SJSA1 (cell line): ENCODE measurements at regions not wholly inside any gene's neighbourhood (a gene's known extent, or its start where the extent isn't known, plus 50 kb on each side); places are given as distances from the start of the nearest gene placed in this dataset.
A peak's percentile ranks its signal among the peaks of the same experiment; 100 is the strongest.

ENCODE experiments used
- DNase-seq, 2 experiments: peaks; one replicate each; pipeline ENCODE4 v3.0.0-alpha.2; 2015 to 2020; ENCODE audit warnings: low spot score in 2 of 2, low read depth in 1 of 2
- H3K27ac ChIP-seq: fragments of 250-450 bp; sonication (Bioruptor Pico); 2 replicates; pipeline ENCODE4 v1.5.1; 2020; ENCODE audit warnings: mild to moderate bottlenecking, moderate library complexity
- H3K27me3 ChIP-seq: fragments of 250-450 bp; sonication (Bioruptor Pico); replicated peaks from 2 replicates; pipeline ENCODE4 v1.5.1; 2020; ENCODE audit warnings: mild to moderate bottlenecking, moderate library complexity
- H3K36me3 ChIP-seq: fragments of 250-450 bp; sonication (Bioruptor Pico); 2 replicates; pipeline ENCODE4 v1.5.1; 2020; ENCODE audit warnings: mild to moderate bottlenecking
- H3K4me1 ChIP-seq: fragments of 250-450 bp; sonication (Bioruptor Pico); replicated peaks from 2 replicates; pipeline ENCODE4 v1.6.1; 2021; ENCODE audit warnings: mild to moderate bottlenecking
- H3K4me3 ChIP-seq: fragments of 250-450 bp; sonication (Bioruptor Pico); 2 replicates; pipeline ENCODE4 v1.5.1; 2020; ENCODE audit warnings: mild to moderate bottlenecking
- H3K9me3 ChIP-seq: fragments of 250-450 bp; sonication (Bioruptor Pico); replicated peaks from 2 replicates; pipeline ENCODE4 v1.5.1; 2020; ENCODE audit warnings: mild to moderate bottlenecking

DNA sequence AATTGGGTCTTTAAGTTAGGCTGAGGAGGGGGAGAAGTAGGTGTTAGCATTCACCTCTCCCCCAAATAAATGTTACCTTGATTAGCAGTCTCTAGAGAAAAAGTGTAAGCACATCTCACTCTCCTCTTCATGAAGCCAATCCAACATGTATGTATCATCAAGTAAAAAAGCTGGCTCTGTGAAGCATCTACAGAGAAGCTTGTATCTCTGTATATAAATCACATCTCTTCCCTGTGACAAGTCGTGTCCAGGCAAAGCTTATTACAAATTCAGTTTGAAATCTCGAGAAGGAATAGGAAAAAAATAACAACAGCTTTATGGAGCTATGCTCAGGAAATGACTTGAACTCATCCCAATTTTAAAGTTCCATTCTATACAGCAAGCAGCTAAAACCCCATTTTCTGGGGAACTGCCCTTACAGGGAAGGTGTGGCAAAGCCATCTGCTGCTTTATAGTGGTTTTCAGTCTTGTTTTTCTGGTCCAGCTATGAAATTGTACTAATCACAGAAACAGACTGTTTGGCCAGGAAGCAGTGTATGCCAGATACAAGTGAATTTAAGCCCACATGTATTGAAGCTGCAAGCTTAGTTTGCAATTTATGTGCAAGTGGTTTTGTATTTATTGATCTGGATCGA, 313.3 kb upstream of the NOCT start:
- no peaks in the 10 kb centered on the region for H3K4me1 ChIP-seq
- no peaks in the 10 kb centered on the region; the same call in none of the 2 replicates for H3K9me3 ChIP-seq
- no peak for DNase-seq
- 0 out of 2 replicates have a peak, but pooled peaks cover 5% of the 10 kb centered on the region for H3K27me3 ChIP-seq
- H3K4me3 ChIP-seq: no peak overlapping the region
- no peaks in the 10 kb centered on the region for H3K36me3 ChIP-seq
- H3K27ac ChIP-seq: no peak overlapping the region

DNA sequence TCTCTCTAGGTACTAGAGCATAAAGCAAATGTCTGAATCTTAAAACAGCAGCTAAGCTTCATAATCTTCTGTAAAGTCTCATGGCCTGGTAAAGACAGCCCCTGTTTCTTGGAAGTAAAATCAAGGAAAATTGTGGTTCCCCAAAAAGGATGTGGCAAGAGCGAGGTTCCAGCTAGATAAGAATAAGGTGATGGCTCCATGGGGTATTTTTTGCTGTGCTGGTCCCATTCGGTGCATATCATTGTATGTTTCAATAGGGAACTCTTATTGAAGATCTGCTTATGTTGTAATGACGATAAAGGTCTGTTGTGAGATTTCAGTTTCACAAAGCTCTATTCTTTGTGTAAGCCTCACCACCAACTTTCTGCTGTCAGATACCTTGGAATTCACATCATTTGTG, 316.9 kb upstream of the NOCT start:
- Histone ChIP-seq H3K4me3 (no peak overlapping the region), H3K9me3 (no peaks in the 10 kb centered on the region; the same call in none of the 2 replicates), H3K36me3 (no peaks in the 10 kb centered on the region), H3K4me1 (no peaks in the 10 kb centered on the region), H3K27ac (no peak overlapping the region), H3K27me3 (no peaks in the 10 kb centered on the region)
- DNase-seq: no peak

DNA sequence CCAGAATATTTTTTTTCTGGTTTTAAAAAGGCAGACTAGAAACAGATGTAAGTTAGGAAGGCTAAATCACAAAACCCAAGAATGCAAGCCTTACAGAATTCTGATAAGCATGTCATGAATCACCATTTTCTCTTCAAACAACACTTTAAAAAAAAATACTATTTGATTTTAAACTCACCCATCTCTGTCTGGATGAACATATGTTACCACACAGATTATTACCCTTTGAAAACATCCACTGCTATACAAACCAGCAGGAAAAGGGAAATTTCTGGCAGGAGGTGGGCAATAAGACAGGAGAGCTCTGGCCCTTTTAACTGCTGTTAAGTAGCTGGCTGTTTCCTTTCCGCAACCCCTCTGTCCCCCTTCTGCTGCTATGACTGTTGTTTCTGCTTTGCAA, 317.7 kb upstream of the NOCT start:
- no peak overlapping the region for H3K27ac ChIP-seq
- H3K4me1 ChIP-seq: no peaks in the 10 kb centered on the region
- no peak overlapping the region for H3K4me3 ChIP-seq
- no peaks in the 10 kb centered on the region; the same call in none of the 2 replicates for H3K9me3 ChIP-seq
- DNase-seq: no peak
- H3K36me3 ChIP-seq: no peaks in the 10 kb centered on the region
- no peaks in the 10 kb centered on the region for H3K27me3 ChIP-seq

DNA sequence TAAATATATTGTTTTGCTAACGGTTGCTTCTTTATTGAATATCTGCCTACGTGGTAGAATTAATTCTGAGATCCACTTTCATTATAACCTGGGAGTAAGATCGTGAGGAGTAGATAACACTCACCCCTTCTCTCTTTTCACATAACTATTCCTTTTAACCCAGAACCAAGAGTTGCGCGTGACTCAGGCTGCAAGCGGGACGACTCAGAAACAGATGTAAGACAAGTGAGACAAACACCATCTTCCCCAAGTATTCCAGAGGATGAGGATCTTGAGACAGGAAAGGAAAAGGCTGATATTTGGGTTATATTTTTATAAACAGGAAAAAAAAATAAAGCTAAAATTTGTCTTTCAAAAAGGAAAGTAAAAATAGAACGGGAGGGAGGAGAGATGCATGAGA, 318.8 kb upstream of the NOCT start:
- Histone ChIP-seq H3K27me3 (no peaks in the 10 kb centered on the region), H3K36me3 (no peaks in the 10 kb centered on the region), H3K27ac (no peak overlapping the region), H3K9me3 (no peaks in the 10 kb centered on the region; the same call in none of the 2 replicates), H3K4me3 (no peak overlapping the region), H3K4me1 (no peaks in the 10 kb centered on the region)
- DNase-seq: peak in 1 of 2 experiments; percentile 8

DNA sequence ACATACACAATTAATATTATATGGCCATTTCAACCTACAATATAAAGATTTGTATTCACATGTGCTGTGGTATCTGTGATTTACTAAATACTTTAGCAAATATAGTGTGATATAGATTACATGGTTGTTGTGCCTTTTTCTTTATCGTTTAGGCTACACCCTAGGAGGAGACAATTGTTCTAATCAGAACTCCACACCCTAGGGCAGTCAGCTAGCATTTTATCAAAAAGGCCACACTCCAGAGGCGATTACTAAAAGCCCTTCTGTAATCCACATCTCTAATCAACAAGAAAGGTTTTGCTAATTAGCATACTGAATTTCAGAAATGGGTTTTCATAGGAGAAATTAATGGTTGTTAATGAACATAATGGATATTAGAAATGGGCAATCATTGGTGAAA, 319.5 kb upstream of the NOCT start:
- Histone ChIP-seq H3K27me3 (no peaks in the 10 kb centered on the region), H3K36me3 (no peaks in the 10 kb centered on the region), H3K9me3 (no peaks in the 10 kb centered on the region; the same call in none of the 2 replicates), H3K4me1 (no peaks in the 10 kb centered on the region), H3K27ac (no peak overlapping the region), H3K4me3 (no peak overlapping the region)
- no peak for DNase-seq

DNA sequence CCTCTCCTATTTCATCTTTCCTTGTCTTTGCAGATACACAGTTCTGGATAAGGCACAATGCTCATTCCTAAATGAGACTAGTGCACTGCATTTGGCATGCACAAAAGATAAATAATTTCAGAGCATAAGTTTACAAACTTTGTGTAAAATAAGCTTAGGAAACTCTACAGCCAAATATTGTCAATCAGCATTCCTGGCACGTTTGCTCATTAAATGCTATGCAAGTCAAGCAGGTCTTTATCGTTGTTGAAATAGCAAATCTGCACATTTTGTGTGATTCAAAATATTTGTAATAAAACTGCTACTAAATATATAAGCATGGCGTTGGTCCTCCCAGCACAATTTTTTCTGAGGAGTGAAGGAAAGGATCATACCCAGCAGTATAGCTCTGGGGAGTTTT, 322.1 kb upstream of the NOCT start:
- no peak for DNase-seq
- H3K27ac ChIP-seq: no peak overlapping the region

DNA sequence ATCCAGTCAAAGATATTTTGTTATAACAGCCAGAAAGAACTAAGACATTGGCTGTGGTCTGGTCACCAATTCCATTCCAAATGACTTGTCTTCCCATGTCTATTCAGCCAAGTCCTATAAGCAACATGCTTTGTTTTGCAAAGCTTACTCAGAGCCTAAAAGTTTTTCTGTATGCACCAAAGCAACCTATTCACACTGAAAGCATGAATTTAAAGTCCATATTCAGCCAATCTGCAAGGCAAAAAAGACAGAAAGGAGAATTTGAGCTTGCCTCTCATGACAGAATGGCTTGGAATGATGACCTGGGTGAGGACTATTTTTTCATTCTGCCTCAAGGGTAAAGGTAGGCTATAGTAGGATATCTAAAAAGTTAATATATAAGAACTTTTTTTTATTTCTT, 323.2 kb upstream of the NOCT start:
- Histone ChIP-seq H3K36me3 (no peaks in the 10 kb centered on the region), H3K4me1 (no peaks in the 10 kb centered on the region), H3K27me3 (no peaks in the 10 kb centered on the region), H3K4me3 (no peak overlapping the region), H3K9me3 (no peaks in the 10 kb centered on the region), H3K27ac (no peak overlapping the region)
- no peak for DNase-seq

More for the DNA sequence above, 322.1 kb upstream of the NOCT start:
- Histone ChIP-seq H3K27me3 (no peaks in the 10 kb centered on the region), H3K4me3 (no peak overlapping the region), H3K9me3 (no peaks in the 10 kb centered on the region; the same call in 1 of the 2 replicates), H3K36me3 (no peaks in the 10 kb centered on the region), H3K4me1 (no peaks in the 10 kb centered on the region)

DNA sequence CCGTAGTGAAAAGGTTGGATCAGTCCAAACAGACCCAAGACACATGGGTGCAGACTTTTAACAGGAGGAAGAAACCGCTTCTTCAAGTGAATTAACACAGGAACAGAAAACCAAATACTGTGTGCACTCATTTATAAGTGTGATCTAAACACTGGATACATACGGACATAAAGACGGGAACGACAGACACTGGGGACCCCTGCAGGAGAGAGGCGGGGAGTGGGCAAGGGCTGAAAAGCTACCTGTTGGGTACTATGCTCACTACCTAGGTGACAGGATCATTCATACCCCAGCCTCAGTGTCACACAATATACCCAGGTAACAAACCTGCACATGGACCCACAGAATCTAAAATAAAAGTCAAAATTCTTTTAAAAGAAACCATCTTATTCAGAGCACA, 326.0 kb upstream of the NOCT start:
- Histone ChIP-seq H3K9me3 (no peaks in the 10 kb centered on the region), H3K27me3 (no peaks in the 10 kb centered on the region), H3K27ac (no peak overlapping the region), H3K4me3 (no peak overlapping the region), H3K4me1 (no peaks in the 10 kb centered on the region), H3K36me3 (no peaks in the 10 kb centered on the region)
- no peak for DNase-seq

DNA sequence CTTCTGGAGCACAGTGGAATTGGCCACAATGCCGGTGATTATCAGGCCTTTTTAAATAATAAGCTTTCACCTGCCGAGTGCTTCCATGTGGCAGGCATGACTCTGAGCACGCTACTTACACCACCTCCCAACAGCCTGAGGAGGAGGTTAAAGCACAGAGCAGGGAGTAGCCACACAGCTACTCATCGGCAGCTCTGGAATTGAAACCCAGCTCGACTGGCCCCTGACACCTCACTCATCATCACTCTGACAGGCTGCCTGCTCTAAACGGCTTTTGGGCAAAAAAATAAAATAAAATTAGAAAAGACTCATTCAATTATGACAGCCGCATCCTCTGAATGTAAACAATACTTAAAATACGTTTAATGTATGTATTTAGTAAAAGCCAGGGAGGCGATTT, 326.4 kb upstream of the NOCT start:
- Histone ChIP-seq H3K4me3 (no peak overlapping the region), H3K27ac (no peak overlapping the region), H3K36me3 (no peaks in the 10 kb centered on the region), H3K9me3 (no peaks in the 10 kb centered on the region), H3K4me1 (no peaks in the 10 kb centered on the region), H3K27me3 (no peaks in the 10 kb centered on the region)
- no peak for DNase-seq

DNA sequence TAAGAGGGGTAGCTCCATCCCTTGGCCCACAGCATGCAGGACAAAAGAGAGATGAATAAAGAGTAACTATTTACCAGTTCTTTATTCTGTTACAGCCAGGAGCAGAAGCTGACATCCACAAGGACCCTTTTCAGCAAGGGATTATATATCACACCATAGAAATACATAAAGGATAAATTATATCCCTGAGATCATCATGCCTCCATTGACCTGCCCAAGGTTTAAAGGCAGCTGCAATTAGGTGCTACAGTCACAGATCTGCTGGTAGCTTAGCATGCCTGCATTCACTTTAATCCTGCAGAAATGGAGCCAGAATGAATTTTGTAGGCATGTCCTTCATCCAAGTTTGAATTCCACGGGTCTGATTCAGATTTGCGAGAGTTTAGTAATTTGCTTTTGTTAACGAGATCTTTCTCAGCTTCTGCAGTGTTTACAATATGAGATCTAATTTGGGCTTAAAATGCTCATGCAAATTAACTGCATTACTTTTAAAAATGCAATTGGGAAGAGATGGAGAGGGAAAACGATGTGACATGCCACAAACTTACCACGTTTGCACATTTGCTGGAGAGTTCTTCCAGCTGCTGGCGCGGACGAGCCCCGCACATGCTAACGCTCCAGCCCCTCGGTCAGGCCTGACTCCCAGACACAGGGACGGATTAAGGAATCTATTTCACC, 327.0 kb upstream of the NOCT start:
- no peaks in the 10 kb centered on the region for H3K27me3 ChIP-seq
- no peaks in the 10 kb centered on the region for H3K9me3 ChIP-seq
- H3K36me3 ChIP-seq: no peaks in the 10 kb centered on the region
- H3K4me3 ChIP-seq: no peak overlapping the region
- no peak overlapping the region for H3K27ac ChIP-seq
- H3K4me1 ChIP-seq: no peaks in the 10 kb centered on the region
- no peak for DNase-seq

DNA sequence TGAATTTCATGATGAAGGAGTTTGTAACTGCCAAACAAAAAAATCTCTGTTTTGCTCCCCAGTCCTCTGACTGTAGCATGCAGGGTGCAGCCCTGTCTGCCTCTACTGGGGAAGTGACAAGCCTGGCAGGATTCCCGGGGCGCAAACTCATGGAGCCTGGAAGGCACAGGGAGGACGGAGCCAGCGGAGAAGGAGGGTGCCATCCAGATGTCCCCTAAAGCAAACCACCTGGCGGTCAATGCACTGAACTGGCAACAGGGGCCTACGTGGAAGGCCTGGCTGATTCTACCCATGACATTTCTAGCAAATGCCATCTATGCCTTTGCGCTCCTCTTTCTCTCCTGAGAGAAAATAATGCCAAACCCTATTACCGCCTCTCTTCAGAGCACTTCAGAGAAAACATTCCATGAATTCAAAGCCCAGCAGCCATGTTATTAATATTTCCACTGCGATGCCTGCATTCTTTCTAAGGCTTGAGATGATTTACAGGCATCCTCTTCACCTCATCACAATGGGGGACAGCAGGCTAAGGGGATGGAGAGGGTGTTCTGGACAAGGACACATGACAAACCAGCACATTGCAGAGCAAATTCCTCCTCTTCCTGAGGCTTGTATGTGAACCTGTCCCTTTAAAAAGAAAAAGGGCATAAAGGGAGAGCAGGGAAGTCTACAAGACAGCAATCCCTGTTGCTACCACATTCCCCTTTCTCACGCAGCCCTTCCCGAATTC, 329.3 kb upstream of the NOCT start:
- Histone ChIP-seq H3K4me3 (no peak overlapping the region), H3K36me3 (no peaks in the 10 kb centered on the region), H3K4me1 (no peaks in the 10 kb centered on the region; the same call in 1 of the 2 replicates), H3K27ac (no peak overlapping the region), H3K9me3 (no peaks in the 10 kb centered on the region), H3K27me3 (no peaks in the 10 kb centered on the region)
- DNase-seq: no peak

DNA sequence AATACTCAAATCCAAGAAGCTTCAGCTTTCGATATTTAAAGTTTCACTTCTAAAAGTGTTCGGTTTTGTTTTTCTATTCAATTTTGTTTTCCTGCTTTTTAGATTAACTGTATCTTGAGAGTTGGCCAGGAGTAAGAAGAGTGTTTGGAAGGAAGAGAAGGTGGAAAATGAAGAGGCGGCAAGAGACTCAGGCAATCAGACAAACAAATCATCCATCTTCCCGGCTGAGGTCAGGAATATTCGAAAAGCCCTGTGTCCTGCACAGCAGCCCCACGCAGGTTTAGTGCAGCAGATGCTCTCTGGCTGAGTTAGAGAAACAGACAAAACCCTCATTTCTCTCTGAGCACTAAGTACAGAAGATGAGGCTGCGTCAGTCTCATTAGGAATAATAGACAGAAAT, 330.3 kb upstream of the NOCT start:
- H3K27me3 ChIP-seq: no peaks in the 10 kb centered on the region
- peaks cover 6% of the 10 kb centered on the region for H3K4me1 ChIP-seq
- H3K36me3 ChIP-seq: no peaks in the 10 kb centered on the region
- no peaks in the 10 kb centered on the region for H3K9me3 ChIP-seq
- DNase-seq: no peak
- no peak overlapping the region for H3K27ac ChIP-seq
- no peak overlapping the region for H3K4me3 ChIP-seq

DNA sequence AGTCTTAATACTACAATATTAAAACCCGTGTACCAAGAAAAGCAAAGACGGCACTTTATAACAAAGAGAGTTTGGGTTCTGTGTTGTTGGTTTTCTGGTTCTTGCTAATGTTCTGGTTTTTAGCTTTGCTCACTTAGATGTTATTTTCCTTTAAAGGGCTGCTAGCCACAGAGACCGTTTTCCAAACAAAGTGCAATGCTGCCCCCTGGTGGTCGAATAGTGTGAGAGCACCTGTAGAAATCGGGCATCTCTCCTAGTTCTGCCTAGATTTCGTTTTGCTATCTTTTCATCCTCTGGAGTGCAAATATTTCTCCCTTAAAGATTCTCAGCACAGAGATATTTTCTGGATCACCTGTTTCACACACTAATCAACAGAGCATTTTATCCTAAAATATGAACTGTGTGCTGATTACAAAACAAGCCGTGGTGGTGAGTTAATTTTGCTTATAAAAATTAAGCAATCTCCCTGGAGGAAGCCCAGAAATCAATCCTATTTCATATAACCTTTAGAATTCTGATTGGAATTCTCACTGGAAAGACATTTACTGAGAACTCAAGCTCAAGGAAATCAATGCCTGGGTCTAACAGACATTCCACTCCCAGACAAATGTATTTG, 334.5 kb upstream of the NOCT start:
- H3K27ac ChIP-seq: peak overlapping the region; percentile 15
- peaks cover 8% of the 10 kb centered on the region for H3K4me1 ChIP-seq
- peak; percentile 72 to 75 for DNase-seq
- no peaks in the 10 kb centered on the region for H3K27me3 ChIP-seq
- no peaks in the 10 kb centered on the region for H3K9me3 ChIP-seq
- no peak overlapping the region for H3K4me3 ChIP-seq
- no peaks in the 10 kb centered on the region for H3K36me3 ChIP-seq

DNA sequence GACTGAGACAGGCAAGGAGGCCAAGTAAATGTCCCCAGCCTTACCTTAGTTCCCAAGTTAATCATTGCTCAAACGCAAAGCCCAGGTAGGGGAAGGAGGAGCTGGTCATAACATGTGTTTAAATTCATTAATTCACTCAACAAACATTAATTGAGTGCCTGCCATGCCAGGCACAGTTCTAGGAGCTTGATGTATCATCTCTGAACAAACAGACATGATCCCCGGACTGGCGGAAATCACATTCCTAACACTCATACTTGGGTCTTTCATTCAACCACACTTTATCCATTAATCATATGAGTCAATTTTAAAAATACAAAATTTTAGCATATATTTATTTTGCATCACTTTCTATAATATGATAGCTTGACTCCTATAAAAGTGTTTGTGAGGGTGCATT, 335.3 kb upstream of the NOCT start:
- no peak overlapping the region for H3K4me3 ChIP-seq
- H3K27me3 ChIP-seq: no peaks in the 10 kb centered on the region
- no peak for DNase-seq
- no peaks in the 10 kb centered on the region for H3K36me3 ChIP-seq
- H3K4me1 ChIP-seq: peaks cover 8% of the 10 kb centered on the region
- H3K27ac ChIP-seq: 0 out of 2 replicates have a peak overlapping the region, but pooled peaks have one; percentile 15
- no peaks in the 10 kb centered on the region for H3K9me3 ChIP-seq
